WERI-Rb-1 (cell line): ENCODE measurements at regions not wholly inside any gene's neighbourhood (a gene's known extent, or its start where the extent isn't known, plus 50 kb on each side); places are given as distances from the start of the nearest gene placed in this dataset.

Source experiments
- DNase-seq: peaks from one replicate; pipeline ENCODE4 v3.0.0-alpha.2; 2020
- H3K27ac ChIP-seq: fragments of 250-450 bp; sonication (Bioruptor Pico); 2 replicates; pipeline ENCODE4 v1.5.1; 2020; ENCODE audit warnings: mild to moderate bottlenecking, moderate library complexity
- H3K27me3 ChIP-seq: fragments of 250-450 bp; sonication (Bioruptor Pico); 2 replicates; pipeline ENCODE4 v1.5.1; 2021; ENCODE audit warnings: mild to moderate bottlenecking, low read depth, moderate library complexity; ENCODE audit not compliant: insufficient read depth, severe bottlenecking
- H3K36me3 ChIP-seq: fragments of 250-450 bp; sonication (Bioruptor Pico); 2 replicates; pipeline ENCODE4 v1.5.1; 2020; ENCODE audit warnings: mild to moderate bottlenecking, moderate library complexity
- H3K4me3 ChIP-seq: 2 replicates; pipeline ENCODE4 v1.5.1; 2011; ENCODE audit warnings: low read depth, mild to moderate bottlenecking, control low read depth, low read length
- H3K9me3 ChIP-seq: fragments of 250-450 bp; sonication (Bioruptor Pico); 2 replicates; pipeline ENCODE4 v1.5.1; 2021; ENCODE audit warnings: mild to moderate bottlenecking, moderate library complexity; ENCODE audit not compliant: severe bottlenecking
- CTCF ChIP-seq: IDR thresholded peaks from 2 replicates; pipeline ENCODE4 v1.5.1; 2011; ENCODE audit warnings: low read depth, mild to moderate bottlenecking, control low read depth, inconsistent platforms, low read length

GRCh38 chr9:86858009-86858408, 89.3 kb downstream of the GAS1 start:
- Histone ChIP-seq H3K36me3 (no peaks in the 10 kb centered on the region), H3K27ac (no peak overlapping the region), H3K27me3 (peaks cover 14% of the 10 kb centered on the region), H3K4me3 (no peak overlapping the region), H3K9me3 (no peaks in the 10 kb centered on the region)
- DNase-seq, result no peak
- no peak for TF ChIP-seq CTCF

DNA sequence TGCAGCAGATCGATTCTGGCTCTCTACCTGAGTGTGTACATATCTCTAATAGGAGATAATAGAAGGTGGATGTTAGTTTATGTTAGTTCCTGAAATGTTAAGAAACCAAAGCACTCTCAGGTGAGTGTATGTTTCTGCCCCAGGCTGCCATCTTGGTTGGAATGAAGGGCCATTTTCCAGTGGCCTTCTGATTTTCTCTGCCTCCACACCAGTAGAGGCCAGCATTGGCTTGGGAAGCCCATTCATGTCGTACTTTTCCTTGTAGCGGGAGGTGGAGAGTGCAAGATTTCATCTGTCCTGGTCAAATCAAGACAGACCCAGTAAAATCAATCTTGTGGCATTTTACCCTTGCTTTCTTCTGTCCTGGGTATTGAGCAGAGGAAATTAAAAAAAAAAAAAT, 91.0 kb downstream of the GAS1 start:
- H3K27me3 ChIP-seq, result peaks cover 14% of the 10 kb centered on the region
- no peak overlapping the region for H3K27ac ChIP-seq
- TF ChIP-seq CTCF, result no peak
- H3K36me3 ChIP-seq, result no peaks in the 10 kb centered on the region
- H3K9me3 ChIP-seq, result no peaks in the 10 kb centered on the region
- no peak overlapping the region for H3K4me3 ChIP-seq
- no peak for DNase-seq

DNA sequence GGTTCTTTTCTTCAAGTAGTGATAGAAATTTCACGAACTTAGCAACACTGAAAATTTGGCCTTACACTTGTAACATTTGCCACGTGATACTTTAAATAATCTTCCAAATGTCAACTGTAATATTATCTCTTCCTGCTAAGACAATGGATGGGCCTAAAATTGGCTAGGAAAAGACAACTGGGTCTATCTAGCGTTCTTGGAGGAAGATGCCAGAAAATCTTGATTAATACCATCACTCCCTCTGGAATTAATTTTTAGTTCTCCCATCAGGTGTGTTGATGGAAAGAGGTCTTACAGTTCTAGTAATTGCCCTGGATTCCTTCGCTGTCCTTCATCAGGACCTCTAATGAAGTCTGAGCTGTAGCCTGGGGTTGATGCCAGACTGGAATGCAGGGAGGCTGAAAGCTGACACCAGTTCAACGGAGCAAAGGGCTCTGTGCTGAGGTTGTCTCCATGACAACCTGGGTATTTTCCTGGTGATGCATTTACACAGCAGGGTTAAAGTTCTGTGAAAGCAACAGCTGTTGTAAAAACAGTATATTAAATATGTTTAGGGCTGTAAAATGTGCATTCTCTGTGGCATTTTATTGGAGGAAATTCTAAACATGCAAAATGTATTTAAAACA, 92.3 kb downstream of the GAS1 start:
- DNase-seq, result no peak
- Histone ChIP-seq H3K27me3 (peaks cover 18% of the 10 kb centered on the region), H3K4me3 (no peak overlapping the region), H3K9me3 (no peaks in the 10 kb centered on the region), H3K36me3 (no peaks in the 10 kb centered on the region), H3K27ac (no peak overlapping the region)
- no peak for TF ChIP-seq CTCF

DNA sequence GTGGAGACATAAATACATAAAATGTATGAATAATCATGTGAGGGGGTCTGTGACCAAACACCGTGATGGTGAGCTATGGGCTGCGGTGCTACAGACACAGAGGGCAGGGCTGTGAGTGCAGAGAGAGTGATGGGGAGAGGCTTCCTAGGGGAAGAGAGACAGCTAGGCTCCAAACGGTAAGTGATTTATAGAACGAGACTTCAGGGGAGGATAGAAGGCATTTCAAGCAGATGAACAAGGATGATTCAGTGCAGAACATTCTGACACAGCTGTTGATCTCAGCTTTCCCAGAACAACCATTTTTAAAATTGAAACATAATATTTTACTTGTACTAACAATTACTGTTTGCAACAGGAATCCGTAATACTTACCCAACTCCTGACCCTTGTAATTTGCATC, 100.7 kb downstream of the GAS1 start:
- no peaks in the 10 kb centered on the region for H3K9me3 ChIP-seq
- no peaks in the 10 kb centered on the region for H3K36me3 ChIP-seq
- H3K27ac ChIP-seq, result no peak overlapping the region
- no peak for TF ChIP-seq CTCF
- DNase-seq, result no peak
- H3K27me3 ChIP-seq, result peaks cover 37% of the 10 kb centered on the region
- no peak overlapping the region for H3K4me3 ChIP-seq

GRCh38 chr9:86843206-86843605, 104.1 kb downstream of the GAS1 start:
- peaks cover 39% of the 10 kb centered on the region for H3K27me3 ChIP-seq
- no peak for DNase-seq

More at GRCh38 chr9:86843206-86843605, 104.1 kb downstream of the GAS1 start:
- Histone ChIP-seq H3K27ac (no peak overlapping the region), H3K36me3 (no peaks in the 10 kb centered on the region), H3K4me3 (no peak overlapping the region), H3K9me3 (no peaks in the 10 kb centered on the region)
- no peak for TF ChIP-seq CTCF
